Panc1 (cell line): ENCODE measurements at regions not wholly inside any gene's neighbourhood (a gene's known extent, or its start where the extent isn't known, plus 50 kb on each side); places are given as distances from the start of the nearest gene placed in this dataset.

ENCODE experiments used
- POLR2AphosphoS5 ChIP-seq: IDR thresholded peaks from 2 replicates; pipeline ENCODE4 v1.6.1; 2012; ENCODE audit warnings: mild to moderate bottlenecking, low read depth, low read length, moderate library complexity
- REST ChIP-seq, 2 experiments: IDR thresholded peaks; 2 replicates each; pipeline ENCODE4 v1.6.1; 2011 to 2012; ENCODE audit warnings: low read depth in 2 of 2, control low read depth in 1 of 2, low read length in 1 of 2, mild to moderate bottlenecking in 1 of 2, moderate library complexity in 1 of 2; ENCODE audit not compliant: insufficient read depth in 1 of 2
- SIN3A ChIP-seq: IDR thresholded peaks from 2 replicates; pipeline ENCODE4 v1.6.1; 2012; ENCODE audit warnings: low read depth, mild to moderate bottlenecking, low read length, moderate library complexity, borderline replicate concordance; ENCODE audit not compliant: insufficient read depth
- TCF7L2 ChIP-seq: IDR thresholded peaks from 2 replicates; pipeline ENCODE4 v1.6.1; 2011; ENCODE audit warnings: mild to moderate bottlenecking, low read depth, low read length, inconsistent platforms
- TF ChIP-seq, protein P1 (sequence below): fragments of 450-650 bp; IDR thresholded peaks from 2 replicates; pipeline ENCODE4 v1.5.1; 2017; ENCODE audit warnings: mild to moderate bottlenecking

DNA sequence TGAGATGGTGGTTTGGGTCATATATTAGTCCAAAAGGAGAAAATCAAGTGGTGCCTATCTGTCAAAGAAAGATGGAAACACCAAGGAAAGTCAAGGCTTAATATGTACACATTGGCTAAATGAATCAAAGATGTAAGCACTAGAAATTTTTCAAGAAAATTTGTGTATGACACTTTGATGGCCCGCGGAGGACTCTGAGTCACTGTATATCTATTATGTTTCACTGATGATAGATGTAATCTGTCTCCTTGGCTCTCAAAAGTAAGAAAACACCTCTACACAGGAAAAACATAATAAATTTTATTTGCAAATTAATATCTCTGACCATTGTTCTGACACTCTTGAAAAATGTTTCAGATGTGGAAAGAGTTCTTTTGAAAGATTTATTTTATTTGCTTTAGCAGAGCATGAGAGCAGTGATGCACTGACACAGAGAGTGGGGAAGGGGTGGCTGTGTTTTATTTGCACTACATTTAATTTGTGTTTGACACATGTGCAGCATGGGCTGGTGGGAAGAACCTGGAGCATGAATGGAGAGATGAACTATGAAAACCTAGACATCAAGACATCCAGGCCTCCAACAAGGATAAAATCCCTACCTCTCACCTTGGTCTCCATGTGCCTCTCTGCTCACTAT is 180.8 kb upstream of the GAS1 start:
- TF ChIP-seq, protein P1, sequence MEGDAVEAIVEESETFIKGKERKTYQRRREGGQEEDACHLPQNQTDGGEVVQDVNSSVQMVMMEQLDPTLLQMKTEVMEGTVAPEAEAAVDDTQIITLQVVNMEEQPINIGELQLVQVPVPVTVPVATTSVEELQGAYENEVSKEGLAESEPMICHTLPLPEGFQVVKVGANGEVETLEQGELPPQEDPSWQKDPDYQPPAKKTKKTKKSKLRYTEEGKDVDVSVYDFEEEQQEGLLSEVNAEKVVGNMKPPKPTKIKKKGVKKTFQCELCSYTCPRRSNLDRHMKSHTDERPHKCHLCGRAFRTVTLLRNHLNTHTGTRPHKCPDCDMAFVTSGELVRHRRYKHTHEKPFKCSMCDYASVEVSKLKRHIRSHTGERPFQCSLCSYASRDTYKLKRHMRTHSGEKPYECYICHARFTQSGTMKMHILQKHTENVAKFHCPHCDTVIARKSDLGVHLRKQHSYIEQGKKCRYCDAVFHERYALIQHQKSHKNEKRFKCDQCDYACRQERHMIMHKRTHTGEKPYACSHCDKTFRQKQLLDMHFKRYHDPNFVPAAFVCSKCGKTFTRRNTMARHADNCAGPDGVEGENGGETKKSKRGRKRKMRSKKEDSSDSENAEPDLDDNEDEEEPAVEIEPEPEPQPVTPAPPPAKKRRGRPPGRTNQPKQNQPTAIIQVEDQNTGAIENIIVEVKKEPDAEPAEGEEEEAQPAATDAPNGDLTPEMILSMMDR, result no peak
- no peak for TF ChIP-seq REST (IDR thresholded peaks at IDR 0.05; ENCODE audit: insufficient read depth in 1 of 2, low read depth in 2 of 2, low read length in 1 of 2)
- TF ChIP-seq POLR2AphosphoS5, result no peak
- TF ChIP-seq SIN3A, result no peak
- no peak for TF ChIP-seq TCF7L2
